HepG2 (cell line): ENCODE measurements at regions not wholly inside any gene's neighbourhood (a gene's known extent, or its start where the extent isn't known, plus 50 kb on each side); places are given as distances from the start of the nearest gene placed in this dataset.

Experiments used
- ATRX ChIP-seq: sonication (generic); formaldehyde crosslinking; IDR thresholded peaks from 2 replicates; pipeline ENCODE4 v1.4.0; 2020; ENCODE audit warnings: missing genetic modification reagents, borderline replicate concordance
- CREM ChIP-seq, 2 experiments: sonication (generic) in 1 of 2; formaldehyde crosslinking in 1 of 2; IDR thresholded peaks; 2 replicates each; pipeline versions ENCODE4 v1.4.0 to v1.6.1; 2016 to 2020; ENCODE audit warnings: antibody characterized with exemption in 1 of 2, mild to moderate bottlenecking in 1 of 2, missing genetic modification reagents in 1 of 2
- ETV5 ChIP-seq: IDR thresholded peaks from 2 replicates; pipeline ENCODE4 v1.6.1; 2018; ENCODE audit warnings: missing biosample characterization, missing genetic modification reagents, inconsistent platforms, borderline replicate concordance
- FOXJ3 ChIP-seq: sonication (generic); formaldehyde crosslinking; IDR thresholded peaks from 2 replicates; pipeline ENCODE4 v1.4.0; 2020; ENCODE audit warnings: missing genetic modification reagents, mild to moderate bottlenecking, borderline replicate concordance
- KDM2A ChIP-seq: sonication (generic); formaldehyde crosslinking; IDR thresholded peaks from 2 replicates; pipeline ENCODE4 v1.4.0; 2020; ENCODE audit warnings: low read depth, missing genetic modification reagents, borderline replicate concordance
- MEIS2 ChIP-seq: sonication (generic); formaldehyde crosslinking; IDR thresholded peaks from 2 replicates; pipeline ENCODE4 v1.9.0; 2021; ENCODE audit warnings: mild to moderate bottlenecking, missing genetic modification reagents
- TEAD3 ChIP-seq: optimal IDR thresholded peaks from 2 replicates; pipeline ENCODE3; 2016; ENCODE audit warnings: borderline replicate concordance
- YY1 ChIP-seq: IDR thresholded peaks from 2 replicates; pipeline ENCODE4 v1.6.1; 2011; ENCODE audit warnings: low read length, low read depth, moderate library complexity, mild to moderate bottlenecking; ENCODE audit not compliant: insufficient read depth, insufficient replicate concordance
- TF ChIP-seq, protein P1 (sequence below): sonication (generic); formaldehyde crosslinking; IDR thresholded peaks from 2 replicates; pipeline ENCODE4 v1.4.0; 2020; ENCODE audit warnings: missing genetic modification reagents
- TF ChIP-seq, protein P2 (sequence below): sonication (generic); formaldehyde crosslinking; conservative IDR thresholded peaks from 2 replicates; pipeline ENCODE4 v1.4.0; 2020; ENCODE audit warnings: mild to moderate bottlenecking, missing genetic modification reagents, moderate library complexity
- TF ChIP-seq, protein P3 (sequence below): IDR thresholded peaks from 2 replicates; pipeline ENCODE4 v1.6.1; 2016; ENCODE audit warnings: control low read depth
- TF ChIP-seq, protein P4 (sequence below), 2 experiments: fragments of 450-650 bp in 1 of 2; sonication (generic) in 1 of 2; formaldehyde crosslinking; IDR thresholded peaks; 2 replicates each; pipeline versions ENCODE4 v1.5.0 to v1.8.0; 2020 to 2022; ENCODE audit warnings: mild to moderate bottlenecking in 1 of 2, missing genetic modification reagents in 1 of 2
- TF ChIP-seq, protein P5 (sequence below): sonication (generic); formaldehyde crosslinking; IDR thresholded peaks from 2 replicates; pipeline ENCODE4 v1.4.0; 2020; ENCODE audit warnings: missing genetic modification reagents
- TF ChIP-seq, protein P6 (sequence below): sonication (generic); formaldehyde crosslinking; IDR thresholded peaks from 2 replicates; pipeline ENCODE4 v1.5.1; 2020; ENCODE audit warnings: mild to moderate bottlenecking, missing genetic modification reagents, moderate library complexity

DNA sequence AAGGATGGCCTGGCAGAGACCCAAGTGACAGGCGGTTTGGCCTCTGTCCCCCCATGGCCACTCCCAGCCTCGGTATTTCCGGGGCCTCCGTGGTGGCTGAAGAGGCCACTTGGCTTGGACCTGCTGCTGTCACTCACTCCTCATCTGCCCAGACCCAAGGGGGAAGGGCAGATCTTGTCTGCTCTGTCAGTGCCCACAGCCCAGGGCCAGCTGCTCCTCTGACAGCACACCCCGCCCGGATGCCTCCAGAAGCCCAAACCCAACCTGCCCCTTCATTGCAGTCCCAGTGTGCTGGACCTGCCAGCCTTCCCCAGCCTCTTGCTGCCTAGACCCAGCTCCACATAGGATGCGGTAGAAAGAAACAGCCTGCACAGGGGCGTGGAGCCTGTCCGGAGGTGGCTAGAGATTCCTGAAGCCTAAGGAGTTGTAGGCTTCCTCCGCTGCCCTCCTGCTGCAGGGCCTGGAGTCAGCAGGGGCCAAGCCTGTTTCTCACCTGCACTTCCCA lies 52.0 kb downstream of the MAGEF1 start (continued):
- TF ChIP-seq, protein P1, sequence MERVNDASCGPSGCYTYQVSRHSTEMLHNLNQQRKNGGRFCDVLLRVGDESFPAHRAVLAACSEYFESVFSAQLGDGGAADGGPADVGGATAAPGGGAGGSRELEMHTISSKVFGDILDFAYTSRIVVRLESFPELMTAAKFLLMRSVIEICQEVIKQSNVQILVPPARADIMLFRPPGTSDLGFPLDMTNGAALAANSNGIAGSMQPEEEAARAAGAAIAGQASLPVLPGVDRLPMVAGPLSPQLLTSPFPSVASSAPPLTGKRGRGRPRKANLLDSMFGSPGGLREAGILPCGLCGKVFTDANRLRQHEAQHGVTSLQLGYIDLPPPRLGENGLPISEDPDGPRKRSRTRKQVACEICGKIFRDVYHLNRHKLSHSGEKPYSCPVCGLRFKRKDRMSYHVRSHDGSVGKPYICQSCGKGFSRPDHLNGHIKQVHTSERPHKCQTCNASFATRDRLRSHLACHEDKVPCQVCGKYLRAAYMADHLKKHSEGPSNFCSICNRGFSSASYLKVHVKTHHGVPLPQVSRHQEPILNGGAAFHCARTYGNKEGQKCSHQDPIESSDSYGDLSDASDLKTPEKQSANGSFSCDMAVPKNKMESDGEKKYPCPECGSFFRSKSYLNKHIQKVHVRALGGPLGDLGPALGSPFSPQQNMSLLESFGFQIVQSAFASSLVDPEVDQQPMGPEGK (CRISPR knock-in tag), result peak; percentile 96
- no peak for TF ChIP-seq CREM (IDR thresholded peaks at IDR 0.05)
- no peak for TF ChIP-seq CREM (CRISPR knock-in tag; IDR thresholded peaks at IDR 0.05)
- TF ChIP-seq, protein P2, sequence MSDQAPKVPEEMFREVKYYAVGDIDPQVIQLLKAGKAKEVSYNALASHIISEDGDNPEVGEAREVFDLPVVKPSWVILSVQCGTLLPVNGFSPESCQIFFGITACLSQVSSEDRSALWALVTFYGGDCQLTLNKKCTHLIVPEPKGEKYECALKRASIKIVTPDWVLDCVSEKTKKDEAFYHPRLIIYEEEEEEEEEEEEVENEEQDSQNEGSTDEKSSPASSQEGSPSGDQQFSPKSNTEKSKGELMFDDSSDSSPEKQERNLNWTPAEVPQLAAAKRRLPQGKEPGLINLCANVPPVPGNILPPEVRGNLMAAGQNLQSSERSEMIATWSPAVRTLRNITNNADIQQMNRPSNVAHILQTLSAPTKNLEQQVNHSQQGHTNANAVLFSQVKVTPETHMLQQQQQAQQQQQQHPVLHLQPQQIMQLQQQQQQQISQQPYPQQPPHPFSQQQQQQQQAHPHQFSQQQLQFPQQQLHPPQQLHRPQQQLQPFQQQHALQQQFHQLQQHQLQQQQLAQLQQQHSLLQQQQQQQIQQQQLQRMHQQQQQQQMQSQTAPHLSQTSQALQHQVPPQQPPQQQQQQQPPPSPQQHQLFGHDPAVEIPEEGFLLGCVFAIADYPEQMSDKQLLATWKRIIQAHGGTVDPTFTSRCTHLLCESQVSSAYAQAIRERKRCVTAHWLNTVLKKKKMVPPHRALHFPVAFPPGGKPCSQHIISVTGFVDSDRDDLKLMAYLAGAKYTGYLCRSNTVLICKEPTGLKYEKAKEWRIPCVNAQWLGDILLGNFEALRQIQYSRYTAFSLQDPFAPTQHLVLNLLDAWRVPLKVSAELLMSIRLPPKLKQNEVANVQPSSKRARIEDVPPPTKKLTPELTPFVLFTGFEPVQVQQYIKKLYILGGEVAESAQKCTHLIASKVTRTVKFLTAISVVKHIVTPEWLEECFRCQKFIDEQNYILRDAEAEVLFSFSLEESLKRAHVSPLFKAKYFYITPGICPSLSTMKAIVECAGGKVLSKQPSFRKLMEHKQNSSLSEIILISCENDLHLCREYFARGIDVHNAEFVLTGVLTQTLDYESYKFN, result peak; percentile 35; the same call in 1 of the 2 replicates
- TF ChIP-seq KDM2A (CRISPR knock-in tag), result 0 out of 2 replicates have a peak, but pooled peaks have one; percentile 19
- peak; percentile 97 for TF ChIP-seq TEAD3
- TF ChIP-seq, protein P3, sequence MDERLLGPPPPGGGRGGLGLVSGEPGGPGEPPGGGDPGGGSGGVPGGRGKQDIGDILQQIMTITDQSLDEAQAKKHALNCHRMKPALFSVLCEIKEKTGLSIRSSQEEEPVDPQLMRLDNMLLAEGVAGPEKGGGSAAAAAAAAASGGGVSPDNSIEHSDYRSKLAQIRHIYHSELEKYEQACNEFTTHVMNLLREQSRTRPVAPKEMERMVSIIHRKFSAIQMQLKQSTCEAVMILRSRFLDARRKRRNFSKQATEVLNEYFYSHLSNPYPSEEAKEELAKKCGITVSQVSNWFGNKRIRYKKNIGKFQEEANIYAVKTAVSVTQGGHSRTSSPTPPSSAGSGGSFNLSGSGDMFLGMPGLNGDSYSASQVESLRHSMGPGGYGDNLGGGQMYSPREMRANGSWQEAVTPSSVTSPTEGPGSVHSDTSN (CRISPR knock-in tag), result peak; percentile 73
- TF ChIP-seq ATRX, result no peak
- TF ChIP-seq, protein P4, sequence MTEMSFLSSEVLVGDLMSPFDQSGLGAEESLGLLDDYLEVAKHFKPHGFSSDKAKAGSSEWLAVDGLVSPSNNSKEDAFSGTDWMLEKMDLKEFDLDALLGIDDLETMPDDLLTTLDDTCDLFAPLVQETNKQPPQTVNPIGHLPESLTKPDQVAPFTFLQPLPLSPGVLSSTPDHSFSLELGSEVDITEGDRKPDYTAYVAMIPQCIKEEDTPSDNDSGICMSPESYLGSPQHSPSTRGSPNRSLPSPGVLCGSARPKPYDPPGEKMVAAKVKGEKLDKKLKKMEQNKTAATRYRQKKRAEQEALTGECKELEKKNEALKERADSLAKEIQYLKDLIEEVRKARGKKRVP (CRISPR knock-in tag; IDR thresholded peaks at IDR 0.05), result no peak
- peak; percentile 95 for TF ChIP-seq ETV5 (CRISPR knock-in tag)
- TF ChIP-seq, protein P5, sequence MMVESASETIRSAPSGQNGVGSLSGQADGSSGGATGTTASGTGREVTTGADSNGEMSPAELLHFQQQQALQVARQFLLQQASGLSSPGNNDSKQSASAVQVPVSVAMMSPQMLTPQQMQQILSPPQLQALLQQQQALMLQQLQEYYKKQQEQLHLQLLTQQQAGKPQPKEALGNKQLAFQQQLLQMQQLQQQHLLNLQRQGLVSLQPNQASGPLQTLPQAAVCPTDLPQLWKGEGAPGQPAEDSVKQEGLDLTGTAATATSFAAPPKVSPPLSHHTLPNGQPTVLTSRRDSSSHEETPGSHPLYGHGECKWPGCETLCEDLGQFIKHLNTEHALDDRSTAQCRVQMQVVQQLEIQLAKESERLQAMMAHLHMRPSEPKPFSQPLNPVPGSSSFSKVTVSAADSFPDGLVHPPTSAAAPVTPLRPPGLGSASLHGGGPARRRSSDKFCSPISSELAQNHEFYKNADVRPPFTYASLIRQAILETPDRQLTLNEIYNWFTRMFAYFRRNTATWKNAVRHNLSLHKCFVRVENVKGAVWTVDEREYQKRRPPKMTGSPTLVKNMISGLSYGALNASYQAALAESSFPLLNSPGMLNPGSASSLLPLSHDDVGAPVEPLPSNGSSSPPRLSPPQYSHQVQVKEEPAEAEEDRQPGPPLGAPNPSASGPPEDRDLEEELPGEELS (CRISPR knock-in tag), result no peak
- TF ChIP-seq YY1, result no peak
- TF ChIP-seq MEIS2 (CRISPR knock-in tag), result peak; percentile 82
- TF ChIP-seq FOXJ3 (CRISPR knock-in tag), result no peak
- TF ChIP-seq, protein P6, sequence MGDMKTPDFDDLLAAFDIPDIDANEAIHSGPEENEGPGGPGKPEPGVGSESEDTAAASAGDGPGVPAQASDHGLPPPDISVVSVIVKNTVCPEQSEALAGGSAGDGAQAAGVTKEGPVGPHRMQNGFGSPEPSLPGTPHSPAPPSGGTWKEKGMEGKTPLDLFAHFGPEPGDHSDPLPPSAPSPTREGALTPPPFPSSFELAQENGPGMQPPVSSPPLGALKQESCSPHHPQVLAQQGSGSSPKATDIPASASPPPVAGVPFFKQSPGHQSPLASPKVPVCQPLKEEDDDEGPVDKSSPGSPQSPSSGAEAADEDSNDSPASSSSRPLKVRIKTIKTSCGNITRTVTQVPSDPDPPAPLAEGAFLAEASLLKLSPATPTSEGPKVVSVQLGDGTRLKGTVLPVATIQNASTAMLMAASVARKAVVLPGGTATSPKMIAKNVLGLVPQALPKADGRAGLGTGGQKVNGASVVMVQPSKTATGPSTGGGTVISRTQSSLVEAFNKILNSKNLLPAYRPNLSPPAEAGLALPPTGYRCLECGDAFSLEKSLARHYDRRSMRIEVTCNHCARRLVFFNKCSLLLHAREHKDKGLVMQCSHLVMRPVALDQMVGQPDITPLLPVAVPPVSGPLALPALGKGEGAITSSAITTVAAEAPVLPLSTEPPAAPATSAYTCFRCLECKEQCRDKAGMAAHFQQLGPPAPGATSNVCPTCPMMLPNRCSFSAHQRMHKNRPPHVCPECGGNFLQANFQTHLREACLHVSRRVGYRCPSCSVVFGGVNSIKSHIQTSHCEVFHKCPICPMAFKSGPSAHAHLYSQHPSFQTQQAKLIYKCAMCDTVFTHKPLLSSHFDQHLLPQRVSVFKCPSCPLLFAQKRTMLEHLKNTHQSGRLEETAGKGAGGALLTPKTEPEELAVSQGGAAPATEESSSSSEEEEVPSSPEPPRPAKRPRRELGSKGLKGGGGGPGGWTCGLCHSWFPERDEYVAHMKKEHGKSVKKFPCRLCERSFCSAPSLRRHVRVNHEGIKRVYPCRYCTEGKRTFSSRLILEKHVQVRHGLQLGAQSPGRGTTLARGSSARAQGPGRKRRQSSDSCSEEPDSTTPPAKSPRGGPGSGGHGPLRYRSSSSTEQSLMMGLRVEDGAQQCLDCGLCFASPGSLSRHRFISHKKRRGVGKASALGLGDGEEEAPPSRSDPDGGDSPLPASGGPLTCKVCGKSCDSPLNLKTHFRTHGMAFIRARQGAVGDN, result peak; percentile 51
